Gastrocnemius medialis (tissue), 4 donors: ENCODE measurements at regions not wholly inside any gene's neighbourhood (a gene's known extent, or its start where the extent isn't known, plus 50 kb on each side); places are given as distances from the start of the nearest gene placed in this dataset.

Source experiments
- ATAC-seq, 2 donors: fragments of 150-250 bp; one replicate each; pipeline ENCODE4 v1.9.1; 2016
- DNase-seq, 2 donors: peaks; one replicate each; pipeline ENCODE4 v3.0.0-alpha.2; 2019
- H3K27ac ChIP-seq, 4 donors: fragments of 200-600 bp; sonication (generic); 1 replicate in 1 of 4; 2 replicates in 3 of 4; pipeline ENCODE4 v1.5.1; 2016 to 2018; ENCODE audit warnings: mild to moderate bottlenecking in 2 of 4, moderate library complexity in 1 of 4
- H3K27me3 ChIP-seq, 3 donors: fragments of 200-600 bp; sonication (generic) in 2 of 3; 1 replicate in 1 of 3; 2 replicates in 2 of 3; pipeline versions ENCODE4 v1.5.1 to v1.6.0; 2016 to 2019; ENCODE audit warnings: mild to moderate bottlenecking in 1 of 3, moderate library complexity in 1 of 3
- H3K36me3 ChIP-seq, 2 donors: fragments of 200-600 bp; sonication (generic) in 1 of 2; one replicate each; pipeline ENCODE4 v1.5.1; 2017 to 2018
- H3K4me1 ChIP-seq, 2 donors: fragments of 200-600 bp; sonication (generic) in 1 of 2; one replicate each; pipeline ENCODE4 v1.5.1; 2016 to 2017; ENCODE audit warnings: mild to moderate bottlenecking in 2 of 2
- H3K4me3 ChIP-seq, 4 donors: fragments of 200-600 bp; sonication (generic) in 3 of 4; 1 replicate in 1 of 4; 2 replicates in 3 of 4; pipeline ENCODE4 v1.5.1; 2016 to 2019; ENCODE audit warnings: mild to moderate bottlenecking in 2 of 4
- H3K9me3 ChIP-seq, 3 donors: fragments of 200-600 bp; sonication (generic) in 2 of 3; 1 replicate in 1 of 3; 2 replicates in 2 of 3; pipeline ENCODE4 v1.5.1; 2016 to 2019
- POLR2A ChIP-seq, 2 donors: fragments of 450-650 bp; IDR thresholded peaks; one replicate each; pipeline ENCODE4 v1.6.1; 2017; ENCODE audit warnings: antibody characterized with exemption in 2 of 2, mild to moderate bottlenecking in 2 of 2, moderate library complexity in 2 of 2
- in situ Hi-C, 4 donors: fragments of 200-750 bp; cut with MboI; loops; one replicate each; pipeline versions ENCODE4 v1.15.0 to v1.8.0; 2017; ENCODE audit warnings: low sequenced_read_pairs in 4 of 4
- intact Hi-C: fragments of 100-400 bp; cut with DNase I; formaldehyde crosslinking; loops from one replicate; pipeline ENCODE4 v1.15.1; 2023; ENCODE audit warnings: low total_unique reads
- TF ChIP-seq, protein P1 (sequence below), 5 experiments: fragments of 450-650 bp in 3 of 5; fragments of 200-600 bp in 2 of 5; sonication (generic) in 2 of 5; IDR thresholded peaks in 4 of 5; conservative IDR thresholded peaks in 1 of 5; 1 replicate in 4 of 5; 2 replicates in 1 of 5; pipeline ENCODE4 v1.5.1; 2016 to 2019; ENCODE audit warnings: antibody characterized with exemption in 5 of 5, mild to moderate bottlenecking in 3 of 5, moderate library complexity in 3 of 5

DNA sequence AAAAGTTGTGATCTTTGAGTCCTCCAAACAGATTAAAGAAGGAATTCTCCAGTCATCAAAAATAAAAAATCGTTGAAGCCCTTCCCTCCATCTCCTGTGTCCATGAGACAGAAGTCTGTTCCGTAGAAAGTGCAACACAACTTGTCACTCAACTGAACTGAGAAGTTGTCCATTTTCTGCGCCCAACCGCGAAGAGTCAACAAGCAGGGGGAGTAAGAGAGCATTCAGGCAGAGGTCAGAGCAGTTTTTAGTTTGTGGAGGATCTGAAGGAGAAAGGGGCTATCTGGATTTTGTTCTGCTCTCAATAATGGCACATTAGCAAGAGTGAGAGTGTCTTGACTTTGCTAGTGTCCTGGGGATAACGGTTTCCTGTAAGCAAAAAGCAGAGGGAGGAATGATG is 303.9 kb downstream of the ICE1 start:
- H3K36me3 ChIP-seq = no peaks in the 10 kb centered on the region
- no peak for TF ChIP-seq POLR2A (IDR thresholded peaks at IDR 0.05)
- TF ChIP-seq, protein P1, sequence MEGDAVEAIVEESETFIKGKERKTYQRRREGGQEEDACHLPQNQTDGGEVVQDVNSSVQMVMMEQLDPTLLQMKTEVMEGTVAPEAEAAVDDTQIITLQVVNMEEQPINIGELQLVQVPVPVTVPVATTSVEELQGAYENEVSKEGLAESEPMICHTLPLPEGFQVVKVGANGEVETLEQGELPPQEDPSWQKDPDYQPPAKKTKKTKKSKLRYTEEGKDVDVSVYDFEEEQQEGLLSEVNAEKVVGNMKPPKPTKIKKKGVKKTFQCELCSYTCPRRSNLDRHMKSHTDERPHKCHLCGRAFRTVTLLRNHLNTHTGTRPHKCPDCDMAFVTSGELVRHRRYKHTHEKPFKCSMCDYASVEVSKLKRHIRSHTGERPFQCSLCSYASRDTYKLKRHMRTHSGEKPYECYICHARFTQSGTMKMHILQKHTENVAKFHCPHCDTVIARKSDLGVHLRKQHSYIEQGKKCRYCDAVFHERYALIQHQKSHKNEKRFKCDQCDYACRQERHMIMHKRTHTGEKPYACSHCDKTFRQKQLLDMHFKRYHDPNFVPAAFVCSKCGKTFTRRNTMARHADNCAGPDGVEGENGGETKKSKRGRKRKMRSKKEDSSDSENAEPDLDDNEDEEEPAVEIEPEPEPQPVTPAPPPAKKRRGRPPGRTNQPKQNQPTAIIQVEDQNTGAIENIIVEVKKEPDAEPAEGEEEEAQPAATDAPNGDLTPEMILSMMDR (IDR thresholded peaks at IDR 0.05 in 4 of 5, conservative IDR thresholded peaks at IDR 0.05 in 1 of 5) = no peak
- no peaks in the 10 kb centered on the region for H3K27me3 ChIP-seq
- no peaks in the 10 kb centered on the region for H3K9me3 ChIP-seq
- no peaks in the 10 kb centered on the region for H3K4me1 ChIP-seq
- no peak overlapping the region for H3K27ac ChIP-seq
- intact Hi-C loops (no loop called here), in situ Hi-C loops (no loop called here)
- no peak for DNase-seq
- no peak for ATAC-seq
- no peak overlapping the region for H3K4me3 ChIP-seq

DNA sequence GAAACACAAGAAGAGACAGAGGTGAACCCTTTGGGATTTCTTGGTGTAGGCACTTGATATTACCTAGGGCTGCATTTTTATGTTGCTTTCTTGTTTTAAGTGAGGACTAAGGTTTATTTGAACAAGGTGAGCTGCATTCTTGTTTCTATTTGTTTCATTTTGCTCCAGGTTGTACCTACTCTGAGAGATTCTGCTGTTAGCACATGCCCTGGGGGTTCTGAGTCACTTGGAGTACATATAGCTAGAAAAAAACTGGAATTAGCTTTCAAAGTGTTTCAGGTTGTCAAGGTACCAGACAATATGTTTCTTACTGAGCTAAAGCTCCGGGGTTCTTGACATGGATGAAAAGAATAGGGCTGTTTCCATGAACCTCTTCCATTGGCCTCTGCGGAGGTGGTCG is 299.4 kb downstream of the ICE1 start:
- intact Hi-C loops = no loop called here
- Histone ChIP-seq H3K36me3 (no peaks in the 10 kb centered on the region), H3K4me1 (no peaks in the 10 kb centered on the region), H3K27me3 (no peaks in the 10 kb centered on the region), H3K9me3 (no peaks in the 10 kb centered on the region), H3K4me3 (no peak overlapping the region), H3K27ac (no peak overlapping the region)
- DNase-seq (no peak), ATAC-seq (no peak)
- in situ Hi-C loops = no loop called here
- TF ChIP-seq POLR2A (IDR thresholded peaks at IDR 0.05) = no peak
- TF ChIP-seq, protein P1 (IDR thresholded peaks at IDR 0.05 in 4 of 5, conservative IDR thresholded peaks at IDR 0.05 in 1 of 5) = no peak

DNA sequence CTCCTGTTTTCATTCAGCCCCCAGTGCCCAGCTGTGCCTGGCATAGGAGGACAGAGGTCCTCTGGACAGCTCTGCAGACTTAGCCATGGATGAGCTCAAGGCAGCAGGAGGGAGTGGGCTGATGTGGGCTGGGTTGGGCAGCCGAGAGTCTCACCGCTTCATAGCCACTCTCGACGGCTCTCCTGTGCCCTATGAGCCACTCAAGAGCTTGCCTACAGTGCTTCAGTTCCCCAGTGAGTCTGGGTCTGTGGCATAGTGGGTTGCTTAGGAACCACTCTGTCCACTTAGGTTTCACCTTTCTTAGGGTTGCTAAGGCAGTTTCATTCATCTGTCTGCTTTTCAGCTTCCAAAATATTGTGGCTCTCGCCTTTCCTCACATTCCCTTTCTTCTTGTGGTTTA is 296.8 kb downstream of the ICE1 start:
- Histone ChIP-seq H3K27me3 (no peaks in the 10 kb centered on the region), H3K4me1 (no peaks in the 10 kb centered on the region), H3K4me3 (no peak overlapping the region), H3K9me3 (no peaks in the 10 kb centered on the region), H3K27ac (no peak overlapping the region), H3K36me3 (no peaks in the 10 kb centered on the region)
- TF ChIP-seq POLR2A (IDR thresholded peaks at IDR 0.05) = no peak
- TF ChIP-seq, protein P1 (IDR thresholded peaks at IDR 0.05 in 4 of 5, conservative IDR thresholded peaks at IDR 0.05 in 1 of 5) = no peak
- in situ Hi-C loops = no loop called here
- ATAC-seq (no peak), DNase-seq (no peak)
- intact Hi-C loops = no loop called here

DNA sequence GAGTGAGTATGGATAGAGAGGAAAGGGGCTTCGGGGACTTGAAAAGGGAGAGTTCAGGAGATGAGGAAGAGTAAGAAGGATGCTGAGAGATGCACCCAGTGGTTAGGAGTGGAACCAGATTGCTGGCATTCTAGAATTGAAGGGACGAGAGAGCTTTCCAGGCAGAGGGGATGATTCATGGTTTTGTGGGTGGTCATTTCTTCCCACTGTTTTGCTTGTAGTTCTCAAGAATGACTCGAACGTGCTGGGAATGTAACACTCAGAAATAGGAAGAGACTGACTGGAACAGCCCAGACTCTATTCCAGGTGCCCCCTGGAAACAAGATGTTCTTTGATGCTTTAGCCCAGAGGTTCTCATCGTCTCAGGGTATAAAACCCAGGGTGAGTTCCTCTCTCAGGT is 294.2 kb downstream of the ICE1 start:
- in situ Hi-C loops (no loop called here), intact Hi-C loops (no loop called here)
- no peak for TF ChIP-seq POLR2A (IDR thresholded peaks at IDR 0.05)
- TF ChIP-seq, protein P1 (IDR thresholded peaks at IDR 0.05 in 4 of 5, conservative IDR thresholded peaks at IDR 0.05 in 1 of 5) = no peak
- Histone ChIP-seq H3K4me1 (no peaks in the 10 kb centered on the region), H3K36me3 (no peaks in the 10 kb centered on the region), H3K9me3 (no peaks in the 10 kb centered on the region), H3K4me3 (no peak overlapping the region), H3K27ac (no peak overlapping the region), H3K27me3 (no peaks in the 10 kb centered on the region)
- DNase-seq (no peak), ATAC-seq (no peak)

DNA sequence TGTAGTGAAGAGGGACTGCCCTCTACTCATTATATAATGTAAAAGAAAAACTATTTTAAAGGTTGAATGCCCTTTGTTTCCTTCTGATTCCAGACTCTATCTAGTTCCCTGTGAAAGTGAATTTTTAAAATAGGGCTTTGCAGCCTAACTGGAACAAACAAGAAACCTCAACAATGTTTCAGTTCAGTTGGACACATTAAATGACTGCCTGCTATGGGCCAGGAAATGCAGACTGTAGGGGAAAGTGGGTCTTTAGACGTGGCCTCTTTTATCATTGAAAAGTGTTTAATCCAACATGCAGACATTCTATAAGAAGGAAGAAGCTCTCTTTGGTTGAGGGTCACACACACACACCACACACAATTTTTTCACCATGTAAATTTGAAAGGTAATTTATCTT is 289.1 kb downstream of the ICE1 start:
- H3K27me3 ChIP-seq = no peaks in the 10 kb centered on the region
- no peak overlapping the region for H3K27ac ChIP-seq
- DNase-seq (no peak), ATAC-seq (no peak)
- intact Hi-C loops (no loop called here), in situ Hi-C loops (no loop called here)
- H3K4me3 ChIP-seq = no peak overlapping the region
- H3K36me3 ChIP-seq = no peaks in the 10 kb centered on the region
- no peak for TF ChIP-seq POLR2A (IDR thresholded peaks at IDR 0.05)
- TF ChIP-seq, protein P1 (IDR thresholded peaks at IDR 0.05 in 4 of 5, conservative IDR thresholded peaks at IDR 0.05 in 1 of 5) = no peak
- no peaks in the 10 kb centered on the region for H3K9me3 ChIP-seq
- H3K4me1 ChIP-seq = no peaks in the 10 kb centered on the region
